H1 (cell line): ENCODE measurements at regions not wholly inside any gene's neighbourhood (a gene's known extent, or its start where the extent isn't known, plus 50 kb on each side); places are given as distances from the start of the nearest gene placed in this dataset.

ENCODE experiments used
- CTCF ChIA-PET: fragments of 300-600 bp; sonication (Branson Sonifier 250); formaldehyde crosslinking; loops from one replicate; lab custom pipeline; 2021; ENCODE audit not compliant: partially characterized antibody; lab: Charles Lee
- POLR2A ChIA-PET: fragments of 300-600 bp; sonication (Branson Sonifier 250); formaldehyde crosslinking; loops from one replicate; lab custom pipeline; 2021; ENCODE audit warnings: inconsistent platforms; ENCODE audit not compliant: partially characterized antibody; lab: Charles Lee
- DNase-seq, 2 experiments: peaks; one replicate each; pipeline versions ENCODE4 v3.0.0 to v3.0.0-alpha.2; 2010 to 2022; ENCODE audit warnings: low spot score in 2 of 2, low read depth in 1 of 2, mixed read lengths in 1 of 2
- FAIRE-seq: peaks from 2 replicates; lab custom pipeline; 2011; peaks lifted over from hg19 to GRCh38; lab: Jason Lieb, UNC
- H2AFZ ChIP-seq: 2 replicates; pipeline ENCODE4 v1.8.1; 2012; ENCODE audit warnings: low read length, inconsistent platforms
- H2AK5ac ChIP-seq: 2 replicates; pipeline ENCODE4 v1.6.1; 2013; ENCODE audit warnings: low read depth, low read length
- H2BK120ac ChIP-seq: replicated peaks from 2 replicates; pipeline ENCODE3; 2013; ENCODE audit warnings: low read depth, low read length, inconsistent platforms
- H2BK12ac ChIP-seq: 2 replicates; pipeline ENCODE4 v1.6.1; 2013; ENCODE audit warnings: low read depth, low read length
- H2BK15ac ChIP-seq: 2 replicates; pipeline ENCODE4 v1.6.1; 2013; ENCODE audit warnings: low read length
- H2BK20ac ChIP-seq: 2 replicates; pipeline ENCODE4 v1.6.1; 2013; ENCODE audit warnings: low read length
- H2BK5ac ChIP-seq: 2 replicates; pipeline ENCODE4 v1.6.1; 2013; ENCODE audit warnings: low read depth, low read length
- H3K14ac ChIP-seq: 2 replicates; pipeline ENCODE4 v1.6.1; 2013; ENCODE audit warnings: inconsistent platforms; ENCODE audit not compliant: insufficient read length
- H3K18ac ChIP-seq: 2 replicates; pipeline ENCODE4 v1.6.1; 2013; ENCODE audit warnings: low read length; ENCODE audit errors: extremely low read depth
- H3K23ac ChIP-seq: 2 replicates; pipeline ENCODE4 v1.6.1; 2013; ENCODE audit warnings: inconsistent platforms; ENCODE audit not compliant: insufficient read length
- H3K23me2 ChIP-seq: 2 replicates; pipeline ENCODE4 v1.6.1; 2013; ENCODE audit warnings: low read depth, low read length
- H3K27ac ChIP-seq: 2 replicates; pipeline ENCODE4 v1.6.1; 2011; ENCODE audit warnings: low read depth, low read length, inconsistent platforms
- H3K27me3 ChIP-seq, 4 experiments: replicated peaks in 1 of 4; 1 replicate in 1 of 4; 2 replicates in 3 of 4; pipeline versions ENCODE4 v1.6.1 to v1.8.1; 2011 to 2013; ENCODE audit warnings: low read length in 3 of 4, mild to moderate bottlenecking in 3 of 4, inconsistent platforms in 2 of 4, mixed read lengths in 2 of 4, moderate library complexity in 1 of 4; ENCODE audit not compliant: control insufficient read depth in 3 of 4, insufficient read depth in 3 of 4; ENCODE audit errors: extremely low read depth in 1 of 4
- H3K36me3 ChIP-seq, 4 experiments: 2 replicates each; pipeline versions ENCODE4 v1.6.1 to v1.8.1; 2011 to 2013; ENCODE audit warnings: mild to moderate bottlenecking in 4 of 4, low read length in 3 of 4, moderate library complexity in 2 of 4, control low read depth in 1 of 4, inconsistent platforms in 1 of 4; ENCODE audit not compliant: insufficient read depth in 4 of 4, control insufficient read depth in 2 of 4
- H3K4ac ChIP-seq: replicated peaks from 2 replicates; pipeline ENCODE3; 2013; ENCODE audit warnings: low read length, low read depth, mixed read lengths, inconsistent platforms; ENCODE audit not compliant: insufficient read length
- H3K4me1 ChIP-seq, 4 experiments: replicated peaks in 1 of 4; 1 replicate in 1 of 4; 2 replicates in 3 of 4; pipeline versions ENCODE4 v1.6.1 to v1.8.1; 2011 to 2013; ENCODE audit warnings: low read length in 3 of 4, inconsistent platforms in 2 of 4, mixed read lengths in 1 of 4; ENCODE audit not compliant: insufficient read depth in 4 of 4, control insufficient read depth in 3 of 4
- H3K4me2 ChIP-seq, 2 experiments: 2 replicates each; pipeline versions ENCODE4 v1.6.1 to v1.8.1; 2011 to 2013; ENCODE audit warnings: low read depth in 2 of 2, low read length in 2 of 2, control low read depth in 1 of 2, inconsistent platforms in 1 of 2, mild to moderate bottlenecking in 1 of 2; ENCODE audit not compliant: insufficient read depth in 1 of 2
- H3K4me3 ChIP-seq, 4 experiments: fragments of 200-600, 300-600 bp in 1 of 4; sonication (generic), shearing (Covaris generic), sonication (Bioruptor Twin) in 1 of 4; 2 replicates each; pipeline versions ENCODE4 v1.5.1 to v1.8.1; 2011 to 2016; ENCODE audit warnings: low read length in 4 of 4, low read depth in 3 of 4, control low read depth in 2 of 4, inconsistent platforms in 2 of 4, mild to moderate bottlenecking in 2 of 4, mixed read lengths in 1 of 4, moderate library complexity in 1 of 4; ENCODE audit not compliant: insufficient read depth in 2 of 4; ENCODE audit errors: extremely low read depth in 1 of 4
- H3K56ac ChIP-seq: replicated peaks from 2 replicates; pipeline ENCODE3; 2013; ENCODE audit warnings: low read depth, mild to moderate bottlenecking, mixed read lengths, low read length, inconsistent platforms; ENCODE audit not compliant: insufficient read length
- H3K79me1 ChIP-seq: 2 replicates; pipeline ENCODE4 v1.6.1; 2013; ENCODE audit warnings: low read depth, low read length, control low read depth
- H3K79me2 ChIP-seq, 2 experiments: 2 replicates each; pipeline versions ENCODE4 v1.6.1 to v1.8.1; 2012 to 2013; ENCODE audit warnings: low read length in 2 of 2, mild to moderate bottlenecking in 2 of 2, inconsistent platforms in 1 of 2; ENCODE audit not compliant: insufficient read depth in 2 of 2, control insufficient read depth in 1 of 2
- H3K9ac ChIP-seq, 4 experiments: replicated peaks in 1 of 4; 1 replicate in 1 of 4; 2 replicates in 3 of 4; pipeline versions ENCODE4 v1.6.1 to v1.8.1; 2011 to 2013; ENCODE audit warnings: low read depth in 3 of 4, low read length in 3 of 4, control low read depth in 2 of 4, mild to moderate bottlenecking in 2 of 4, moderate library complexity in 2 of 4, inconsistent platforms in 1 of 4; ENCODE audit errors: extremely low read depth in 1 of 4
- H3K9me3 ChIP-seq, 2 experiments: 2 replicates each; pipeline versions ENCODE4 v1.6.1 to v1.8.1; 2012 to 2013; ENCODE audit warnings: mild to moderate bottlenecking in 2 of 2, moderate library complexity in 2 of 2, control low read depth in 1 of 2, inconsistent platforms in 1 of 2, low read depth in 1 of 2, low read length in 1 of 2, mixed read lengths in 1 of 2; ENCODE audit not compliant: insufficient read depth in 2 of 2
- H4K20me1 ChIP-seq, 2 experiments: replicated peaks in 1 of 2; 2 replicates each; pipeline versions ENCODE3 to v1.8.1; 2011 to 2013; ENCODE audit warnings: inconsistent platforms in 2 of 2, low read length in 2 of 2, mild to moderate bottlenecking in 1 of 2; ENCODE audit not compliant: insufficient read depth in 2 of 2, control insufficient read depth in 1 of 2
- H4K5ac ChIP-seq: 2 replicates; pipeline ENCODE4 v1.6.1; 2013; ENCODE audit warnings: low read length, low read depth, mixed read lengths, inconsistent platforms; ENCODE audit not compliant: insufficient read length
- H4K8ac ChIP-seq: 2 replicates; pipeline ENCODE4 v1.8.0; 2013; ENCODE audit warnings: mild to moderate bottlenecking, moderate library complexity, low read length, inconsistent platforms; ENCODE audit not compliant: insufficient read depth; ENCODE audit errors: extremely low read depth
- H4K91ac ChIP-seq: replicated peaks from 2 replicates; pipeline ENCODE3; 2013; ENCODE audit warnings: low read length, mixed read lengths, inconsistent platforms; ENCODE audit not compliant: insufficient read length
- RAD21 ChIP-seq, 2 experiments: IDR thresholded peaks in 1 of 2; conservative IDR thresholded peaks in 1 of 2; 2 replicates each; pipeline ENCODE4 v1.6.1; 2011; ENCODE audit warnings: low read depth in 2 of 2, low read length in 2 of 2, improper control_type of control experiment in 1 of 2, inconsistent platforms in 1 of 2, mild to moderate bottlenecking in 1 of 2, moderate library complexity in 1 of 2
- WGBS, 2 experiments: shearing (Covaris generic) in 1 of 2; methylation state at CpG; one replicate each; pipeline versions ENCODE4 v1.1.6 to v1.1.7; 2013 to 2015; ENCODE audit warnings: low lambda C conversion rate in 2 of 2, mixed read lengths in 2 of 2, inconsistent platforms in 1 of 2, low coverage in 1 of 2, missing lambda C conversion rate in 1 of 2; ENCODE audit not compliant: insufficient replicate concordance in 2 of 2, insufficient coverage in 1 of 2, insufficient read length in 1 of 2; ENCODE audit errors: extremely low coverage in 1 of 2, missing lambda C conversion rate in 1 of 2; 5-methylcytosine and 5-hydroxymethylcytosine counted together

GRCh38 chr6:23728707-23729106 lies 397.3 kb upstream of the NRSN1 start:
- no peak overlapping the region for H2AK5ac ChIP-seq
- H4K20me1 ChIP-seq: no peaks in the 10 kb centered on the region
- no peak for TF ChIP-seq RAD21 (IDR thresholded peaks at IDR 0.05 in 1 of 2, conservative IDR thresholded peaks at IDR 0.05 in 1 of 2; ENCODE audit: low read depth in 2 of 2, low read length in 2 of 2)
- H2BK15ac ChIP-seq: no peak overlapping the region
- H3K4ac ChIP-seq: no peak overlapping the region
- H2BK20ac ChIP-seq: no peak overlapping the region
- no peaks in the 10 kb centered on the region for H3K79me2 ChIP-seq
- no peak overlapping the region for H2BK5ac ChIP-seq
- no peak overlapping the region for H2BK12ac ChIP-seq
- H3K23me2 ChIP-seq: no peaks in the 10 kb centered on the region
- no peaks in the 10 kb centered on the region for H3K79me1 ChIP-seq
- no peak overlapping the region for H2BK120ac ChIP-seq
- H3K9me3 ChIP-seq: no peaks in the 10 kb centered on the region
- H3K4me1 ChIP-seq: no peaks in the 10 kb centered on the region
- no peak overlapping the region for H4K5ac ChIP-seq
- no peaks in the 10 kb centered on the region for H3K27me3 ChIP-seq
- 92% methylated on average over 2 of the region's 2 CpGs; no CpG with 5 or more reads in 1 of the 2 experiments for WGBS, 2 experiments
- POLR2A ChIA-PET: interaction anchor here (0.5 kb wide), 1 partner anchor 36 kb away, joined by 3 read pairs; no protein-coding TSS in a partner anchor
- no peak overlapping the region for H3K27ac ChIP-seq
- H4K8ac ChIP-seq: no peak overlapping the region
- CTCF ChIA-PET: no interaction called here
- H3K36me3 ChIP-seq: no peaks in the 10 kb centered on the region
- H3K4me3 ChIP-seq: no peak overlapping the region
- H3K4me2 ChIP-seq: no peak overlapping the region
- peak overlapping the region; percentile 83; the same call in 1 of the 2 replicates for H2AFZ ChIP-seq
- FAIRE-seq (no peak), DNase-seq (no peak)
- no peak overlapping the region for H3K9ac ChIP-seq
- H3K56ac ChIP-seq: no peak overlapping the region
- no peak overlapping the region for H4K91ac ChIP-seq
- no peak overlapping the region for H3K14ac ChIP-seq
- no peak overlapping the region for H3K23ac ChIP-seq
- H3K18ac ChIP-seq: no peak overlapping the region
